Cardiac muscle cell (in vitro differentiated cells and primary cell): ENCODE measurements at regions not wholly inside any gene's neighbourhood (a gene's known extent, or its start where the extent isn't known, plus 50 kb on each side); places are given as distances from the start of the nearest gene placed in this dataset.

Source experiments
- DNase-seq, 2 donors: peaks; one replicate each; pipeline versions ENCODE4 v3.0.0 to v3.0.0-alpha.2; 2010 to 2017; ENCODE audit warnings: low read depth in 1 of 2, low spot score in 1 of 2
- H3K27ac ChIP-seq: fragments of 200-600 bp; sonication (generic); 2 replicates; pipeline ENCODE4 v1.5.1; 2016
- H3K27me3 ChIP-seq: fragments of 200-600 bp; sonication (generic); 2 replicates; pipeline ENCODE4 v1.6.0; 2016; ENCODE audit warnings: control low read depth
- H3K36me3 ChIP-seq: fragments of 200-600 bp; sonication (generic); 2 replicates; pipeline ENCODE4 v1.5.1; 2016; ENCODE audit warnings: control low read depth
- H3K4me1 ChIP-seq: fragments of 200-600 bp; sonication (generic); 2 replicates; pipeline ENCODE4 v1.8.1; 2017; ENCODE audit warnings: low read depth, mild to moderate bottlenecking, mixed run types
- H3K4me3 ChIP-seq: fragments of 200-600 bp; sonication (generic); 2 replicates; pipeline ENCODE4 v1.5.1; 2016; ENCODE audit warnings: mild to moderate bottlenecking
- H3K9me3 ChIP-seq: fragments of 200-600 bp; sonication (generic); 2 replicates; pipeline ENCODE4 v1.5.1; 2017; ENCODE audit warnings: low read depth, mild to moderate bottlenecking, control low read depth
- CTCF ChIP-seq: IDR thresholded peaks from 2 replicates; pipeline ENCODE4 v1.5.1; 2012; ENCODE audit warnings: low read depth, mild to moderate bottlenecking, low read length

GRCh38 chr4:179200681-179201080, 1758.4 kb upstream of the AGA start:
- TF ChIP-seq CTCF: no peak
- peaks cover 5% of the 10 kb centered on the region for H3K4me1 ChIP-seq
- no peak for DNase-seq
- no peak overlapping the region for H3K27ac ChIP-seq
- no peaks in the 10 kb centered on the region for H3K9me3 ChIP-seq
- no peaks in the 10 kb centered on the region for H3K36me3 ChIP-seq
- no peak overlapping the region for H3K4me3 ChIP-seq
- H3K27me3 ChIP-seq: no peaks in the 10 kb centered on the region

- no peaks in the 10 kb centered on the region for H3K36me3 ChIP-seq
- no peak for TF ChIP-seq CTCF
- H3K4me3 ChIP-seq: no peak overlapping the region
- no peak for DNase-seq
- H3K9me3 ChIP-seq: no peaks in the 10 kb centered on the region
- H3K27me3 ChIP-seq: no peaks in the 10 kb centered on the region
- H3K27ac ChIP-seq: no peak overlapping the region
- no peaks in the 10 kb centered on the region for H3K4me1 ChIP-seq
Measured at GRCh38 chr4:179225594-179225993, 1783.4 kb upstream of the AGA start.

GRCh38 chr4:179248821-179249220, 1806.6 kb upstream of the AGA start:
- no peaks in the 10 kb centered on the region for H3K9me3 ChIP-seq
- TF ChIP-seq CTCF: no peak
- H3K4me1 ChIP-seq: no peaks in the 10 kb centered on the region
- no peak overlapping the region for H3K4me3 ChIP-seq
- H3K36me3 ChIP-seq: no peaks in the 10 kb centered on the region
- no peak for DNase-seq
- H3K27me3 ChIP-seq: no peaks in the 10 kb centered on the region
- no peak overlapping the region for H3K27ac ChIP-seq

GRCh38 chr4:179268791-179269190, 1826.6 kb upstream of the AGA start:
- TF ChIP-seq CTCF: no peak
- H3K27me3 ChIP-seq: no peaks in the 10 kb centered on the region
- no peaks in the 10 kb centered on the region for H3K4me1 ChIP-seq
- no peak overlapping the region for H3K4me3 ChIP-seq
- no peak for DNase-seq
- H3K9me3 ChIP-seq: no peaks in the 10 kb centered on the region
- no peaks in the 10 kb centered on the region for H3K36me3 ChIP-seq
- no peak overlapping the region for H3K27ac ChIP-seq

- Histone ChIP-seq H3K27me3 (no peaks in the 10 kb centered on the region), H3K36me3 (no peaks in the 10 kb centered on the region), H3K4me3 (no peak overlapping the region), H3K27ac (no peak overlapping the region), H3K9me3 (no peaks in the 10 kb centered on the region), H3K4me1 (no peaks in the 10 kb centered on the region)
- TF ChIP-seq CTCF: no peak
- DNase-seq: no peak
Measured at GRCh38 chr4:179272282-179272681, 1830.0 kb upstream of the AGA start.

GRCh38 chr4:179278647-179279046, 1836.4 kb upstream of the AGA start:
- Histone ChIP-seq H3K9me3 (no peaks in the 10 kb centered on the region), H3K27ac (no peak overlapping the region), H3K4me1 (no peaks in the 10 kb centered on the region), H3K4me3 (no peak overlapping the region), H3K27me3 (no peaks in the 10 kb centered on the region), H3K36me3 (no peaks in the 10 kb centered on the region)
- no peak for TF ChIP-seq CTCF
- no peak for DNase-seq
